Activated CD4-positive, alpha-beta memory T cell treated with anti-CD3 and anti-CD28 coated beads, Interleukin-2, amount 10 ng/mL, durations not matched to agents 7 days and 5 days (primary cell): ENCODE measurements at regions not wholly inside any gene's neighbourhood (a gene's known extent, or its start where the extent isn't known, plus 50 kb on each side); places are given as distances from the start of the nearest gene placed in this dataset.
"Not testable (repeated sequence)": the region's sequence is repeated elsewhere in the genome, so short reads cannot be mapped to it uniquely, and the experiment has no call there.

Experiments
- CTCF ChIA-PET: fragments of 350-600 bp; sonication (Branson Sonifier 250); formaldehyde crosslinking; loops from one replicate; lab custom pipeline; 2021; ENCODE audit warnings: antibody characterized with exemption, inconsistent platforms; lab: Charles Lee
- POLR2A ChIA-PET: fragments of 350-600 bp; sonication (Branson Sonifier 250); formaldehyde crosslinking; loops from one replicate; lab custom pipeline; 2021; ENCODE audit warnings: antibody characterized with exemption; lab: Charles Lee
- DNase-seq: peaks from one replicate; pipeline ENCODE4 v3.0.0-alpha.2; 2020
- H3K27ac Mint-ChIP-seq: one replicate; pipeline ENCODE4 v1.8.0; 2021; ENCODE audit warnings: mild to moderate bottlenecking, mixed read lengths
- H3K27me3 Mint-ChIP-seq: one replicate; pipeline ENCODE4 v1.8.0; 2021; ENCODE audit warnings: mixed read lengths
- H3K36me3 Mint-ChIP-seq: one replicate; pipeline ENCODE4 v1.8.0; 2021; ENCODE audit warnings: low read depth, mixed read lengths
- H3K4me1 Mint-ChIP-seq: one replicate; pipeline ENCODE4 v1.8.0; 2021; ENCODE audit warnings: mixed read lengths
- H3K4me3 Mint-ChIP-seq: one replicate; pipeline ENCODE4 v1.8.0; 2021; ENCODE audit warnings: mild to moderate bottlenecking, mixed read lengths
- H3K9me3 Mint-ChIP-seq: one replicate; pipeline ENCODE4 v1.8.0; 2021; ENCODE audit warnings: mixed read lengths

DNA sequence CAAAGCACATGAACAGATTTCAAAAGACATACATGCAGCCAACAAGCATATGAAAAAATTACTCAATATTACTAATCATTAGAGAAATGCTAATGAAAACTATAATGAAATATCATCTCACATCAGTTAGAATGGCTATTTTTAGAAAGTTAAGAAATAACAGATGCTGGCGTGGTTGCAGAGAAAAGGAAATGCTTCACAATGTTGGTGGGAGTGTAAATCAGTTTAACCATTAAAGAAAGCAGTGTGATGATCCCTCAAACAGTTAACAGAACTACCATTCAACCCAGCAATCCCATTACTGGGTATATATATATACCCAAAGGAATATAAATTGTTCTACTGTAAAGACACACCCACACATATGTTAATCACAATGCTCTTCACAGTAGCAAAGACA is 117.7 kb upstream of the SETBP1 start:
- Mint-ChIP-seq H3K27me3 (peaks cover 6% of the 10 kb centered on the region), H3K36me3 (no peaks in the 10 kb centered on the region), H3K4me3 (no peak overlapping the region), H3K4me1 (no peaks in the 10 kb centered on the region), H3K9me3 (no peaks in the 10 kb centered on the region), H3K27ac (no peak overlapping the region)
- no peak for DNase-seq
- POLR2A ChIA-PET, result no interaction called here
- CTCF ChIA-PET, result no interaction called here

DNA sequence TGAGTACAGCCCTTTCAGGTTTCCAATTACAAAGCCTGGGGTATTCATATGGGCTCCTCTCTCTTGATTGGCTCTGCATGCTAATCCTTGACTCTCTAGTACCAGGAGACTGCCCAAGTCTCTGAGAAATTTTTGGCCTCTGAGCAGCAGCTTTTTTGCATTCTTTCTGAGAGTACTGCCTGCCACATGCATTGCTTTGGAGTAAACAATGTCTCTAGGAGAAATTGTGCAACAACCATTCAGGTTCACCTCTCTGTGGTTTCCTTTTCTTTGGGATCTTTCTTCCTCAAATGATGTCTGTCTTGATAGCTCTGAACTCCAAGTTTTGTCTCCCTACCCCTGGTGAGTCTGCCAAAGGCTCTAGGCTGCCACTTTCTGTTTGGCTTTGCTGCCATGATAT is 115.8 kb upstream of the SETBP1 start:
- no peaks in the 10 kb centered on the region for H3K36me3 Mint-ChIP-seq
- DNase-seq, result no peak
- H3K27me3 Mint-ChIP-seq, result peaks cover 6% of the 10 kb centered on the region

DNA sequence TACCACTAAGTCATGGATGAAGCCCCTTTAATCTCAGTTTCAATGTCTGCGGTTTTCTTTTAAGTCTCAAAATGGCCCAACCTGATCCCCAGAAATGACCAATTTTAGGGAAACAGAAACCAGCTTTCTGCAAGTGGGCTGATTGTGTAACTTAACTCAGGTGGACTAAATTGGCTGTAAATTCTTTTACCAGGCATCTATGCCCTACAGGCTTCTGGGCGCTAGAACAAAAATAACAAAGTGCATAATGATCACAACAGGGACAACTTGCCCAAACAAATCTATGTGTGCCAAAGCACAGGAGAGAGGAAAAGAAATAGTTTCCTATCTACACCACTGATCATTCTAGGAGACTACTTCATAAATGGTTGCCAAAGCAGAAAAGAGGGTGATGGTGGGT is 112.3 kb upstream of the SETBP1 start:
- Mint-ChIP-seq H3K4me3 (no peak overlapping the region), H3K27me3 (peaks cover 4% of the 10 kb centered on the region), H3K36me3 (no peaks in the 10 kb centered on the region), H3K27ac (no peak overlapping the region), H3K4me1 (no peaks in the 10 kb centered on the region), H3K9me3 (no peaks in the 10 kb centered on the region)
- CTCF ChIA-PET, result no interaction called here
- POLR2A ChIA-PET, result no interaction called here
- DNase-seq, result no peak

More for the DNA sequence above, 115.8 kb upstream of the SETBP1 start:
- H3K9me3 Mint-ChIP-seq, result no peaks in the 10 kb centered on the region
- no peaks in the 10 kb centered on the region for H3K4me1 Mint-ChIP-seq
- no peak overlapping the region for H3K27ac Mint-ChIP-seq
- ChIA-PET POLR2A (no interaction called here), CTCF (no interaction called here)
- no peak overlapping the region for H3K4me3 Mint-ChIP-seq

DNA sequence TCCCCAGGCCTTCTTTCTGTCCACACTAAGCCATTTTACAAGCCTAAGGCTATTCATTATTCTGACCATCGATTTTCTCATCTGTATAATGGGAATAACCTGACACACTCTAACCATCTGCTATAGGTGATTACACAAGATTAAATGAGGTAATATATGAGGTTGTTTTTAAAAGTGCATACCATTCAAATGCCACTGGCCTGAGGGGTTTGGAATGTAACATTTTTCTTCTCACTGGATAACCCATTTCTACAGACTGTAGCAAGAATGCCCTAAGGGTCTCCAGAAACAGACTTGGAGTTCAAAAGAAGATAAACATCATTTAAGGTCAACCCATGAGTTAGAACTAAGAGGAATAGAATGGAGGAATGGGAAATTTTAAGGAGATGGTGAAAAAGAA is 111.7 kb upstream of the SETBP1 start:
- H3K27me3 Mint-ChIP-seq, result peaks cover 3% of the 10 kb centered on the region
- ChIA-PET CTCF (interaction anchor here (2.2 kb wide), 1 partner anchor 10 kb away, joined by 6 read pairs; no protein-coding TSS in a partner anchor), POLR2A (no interaction called here)
- H3K9me3 Mint-ChIP-seq, result no peaks in the 10 kb centered on the region
- no peaks in the 10 kb centered on the region for H3K4me1 Mint-ChIP-seq
- H3K27ac Mint-ChIP-seq, result no peak overlapping the region
- no peaks in the 10 kb centered on the region for H3K36me3 Mint-ChIP-seq
- no peak overlapping the region for H3K4me3 Mint-ChIP-seq
- DNase-seq, result no peak

DNA sequence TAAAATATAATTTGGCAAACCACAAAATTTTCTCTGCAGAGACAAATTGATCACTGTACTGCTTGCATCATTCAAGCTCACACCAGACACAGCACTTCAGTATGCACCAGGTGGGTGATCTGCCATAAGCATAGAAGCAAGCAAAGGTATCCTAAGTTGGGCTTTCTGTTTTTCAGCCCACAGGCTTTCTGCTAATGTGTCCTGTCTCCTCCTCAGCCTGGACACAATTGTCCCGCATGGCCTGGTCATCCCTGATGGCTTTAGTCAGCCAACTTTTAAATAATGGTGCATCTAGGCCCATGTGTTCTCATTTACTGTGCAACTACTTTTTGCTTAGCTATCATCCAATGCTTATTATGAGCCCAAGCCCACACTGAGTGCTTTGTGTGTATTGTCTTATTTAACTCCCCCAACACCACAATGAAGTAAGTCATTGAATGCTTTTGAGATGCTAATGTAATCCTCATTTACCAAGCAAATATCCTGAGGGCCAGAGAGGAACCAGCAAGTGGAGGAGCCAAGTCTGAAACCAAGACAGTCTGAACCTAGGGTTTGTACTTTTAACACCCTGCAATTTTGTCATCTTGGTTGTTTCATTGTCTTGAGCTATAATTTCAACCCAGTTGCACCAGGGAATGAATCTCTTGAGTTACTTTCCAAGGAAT is 111.2 kb upstream of the SETBP1 start:
- Mint-ChIP-seq H3K27me3 (peaks cover 3% of the 10 kb centered on the region), H3K36me3 (no peaks in the 10 kb centered on the region), H3K9me3 (no peaks in the 10 kb centered on the region), H3K4me1 (no peaks in the 10 kb centered on the region), H3K27ac (no peak overlapping the region), H3K4me3 (no peak overlapping the region)
- DNase-seq, result no peak
- ChIA-PET CTCF (interaction anchor here (2.2 kb wide), 1 partner anchor 10 kb away, joined by 6 read pairs; no protein-coding TSS in a partner anchor), POLR2A (no interaction called here)

DNA sequence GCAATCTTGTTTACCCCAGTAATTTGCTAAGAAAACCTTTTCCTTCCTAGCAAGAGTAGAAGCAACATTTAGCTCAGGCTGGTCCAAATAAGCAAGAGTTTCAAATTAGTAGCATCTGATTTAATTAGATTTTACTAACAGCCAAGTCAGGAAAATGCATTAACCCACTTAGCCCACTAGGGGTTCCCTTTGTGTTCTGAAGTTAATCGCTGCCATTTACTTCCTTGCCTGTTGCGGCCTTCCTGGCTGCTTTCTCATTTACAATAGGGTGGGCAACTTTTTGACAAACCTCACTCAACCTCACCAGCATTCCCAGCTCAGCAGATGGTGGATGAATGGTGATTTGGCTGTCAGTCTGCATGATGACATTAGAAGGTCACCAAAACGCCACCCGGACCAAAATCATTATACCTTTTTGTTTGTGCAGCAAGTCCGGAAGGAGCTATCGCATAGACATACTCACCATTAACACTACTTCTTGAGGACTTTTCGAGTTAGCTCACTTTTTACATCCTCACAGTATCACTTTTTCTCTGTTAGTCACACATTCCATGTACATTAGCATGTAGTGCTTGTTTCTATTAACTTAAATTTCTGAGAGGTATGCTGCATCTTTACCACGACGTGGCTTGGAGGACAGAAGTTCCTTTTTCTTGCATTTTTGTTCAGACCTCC is 101.5 kb upstream of the SETBP1 start:
- no peak overlapping the region for H3K4me3 Mint-ChIP-seq
- POLR2A ChIA-PET, result no interaction called here
- H3K9me3 Mint-ChIP-seq, result no peaks in the 10 kb centered on the region
- no peaks in the 10 kb centered on the region for H3K4me1 Mint-ChIP-seq
- no peaks in the 10 kb centered on the region for H3K36me3 Mint-ChIP-seq
- H3K27ac Mint-ChIP-seq, result no peak overlapping the region
- peaks cover 3% of the 10 kb centered on the region for H3K27me3 Mint-ChIP-seq
- no peak for DNase-seq
- CTCF ChIA-PET, result interaction anchor here (0.8 to 2.3 kb wide), 5 partner anchors 9 to 625 kb away, joined by 3 to 6 read pairs (median 3); no protein-coding TSS in a partner anchor

DNA sequence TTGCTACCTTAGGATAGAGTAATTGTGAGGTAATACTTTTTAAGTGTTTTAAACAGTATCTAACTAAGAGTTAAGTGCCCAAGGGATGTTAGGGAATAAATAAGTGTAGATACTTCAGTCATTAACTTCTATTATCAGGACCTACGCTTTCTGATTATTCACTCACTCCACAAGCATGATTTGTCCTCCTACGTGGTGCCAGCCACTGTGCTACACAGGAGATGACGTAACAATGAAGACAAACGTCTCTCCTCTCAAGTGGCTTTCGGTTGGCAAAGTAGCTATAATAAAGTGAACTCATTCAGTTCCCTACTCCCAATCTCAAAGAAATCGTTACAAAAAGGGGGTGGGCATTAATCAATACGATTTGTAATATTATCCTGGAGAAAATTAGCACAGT is 100.9 kb upstream of the SETBP1 start:
- no peak for DNase-seq
- Mint-ChIP-seq H3K27me3 (peaks cover 8% of the 10 kb centered on the region), H3K4me1 (no peaks in the 10 kb centered on the region), H3K36me3 (no peaks in the 10 kb centered on the region), H3K4me3 (no peak overlapping the region), H3K9me3 (no peaks in the 10 kb centered on the region), H3K27ac (no peak overlapping the region)
- CTCF ChIA-PET, result interaction anchor here (1.2 to 2.3 kb wide), 3 partner anchors 10 to 68 kb away, joined by 3 to 6 read pairs (median 4); no protein-coding TSS in a partner anchor
- POLR2A ChIA-PET, result no interaction called here

DNA sequence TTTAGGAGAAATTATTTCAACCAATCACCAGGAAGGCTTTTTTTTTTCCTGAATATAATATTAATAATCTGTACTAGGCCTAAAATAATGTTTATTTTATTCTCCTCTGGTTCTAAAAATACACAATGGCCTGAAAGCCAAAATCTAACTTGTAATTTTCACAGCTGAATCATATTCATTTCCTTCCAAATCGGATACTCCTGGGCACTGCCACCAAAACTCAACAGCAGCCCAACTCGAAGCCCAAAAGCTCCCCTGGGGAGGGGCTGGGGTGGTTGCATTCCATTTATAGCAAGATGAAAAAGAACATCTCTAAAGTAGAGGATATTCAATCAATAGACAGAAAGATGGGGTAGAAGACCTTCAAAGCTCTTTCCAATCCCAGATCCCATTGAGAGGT is 100.5 kb upstream of the SETBP1 start:
- Mint-ChIP-seq H3K27ac (no peak overlapping the region), H3K36me3 (no peaks in the 10 kb centered on the region), H3K27me3 (peaks cover 8% of the 10 kb centered on the region), H3K9me3 (no peaks in the 10 kb centered on the region), H3K4me1 (no peaks in the 10 kb centered on the region), H3K4me3 (no peak overlapping the region)
- DNase-seq, result no peak
- ChIA-PET POLR2A (no interaction called here), CTCF (interaction anchor here (1.6 to 2.3 kb wide), 2 partner anchors 10 to 67 kb away, joined by 4 to 6 read pairs; no protein-coding TSS in a partner anchor)

DNA sequence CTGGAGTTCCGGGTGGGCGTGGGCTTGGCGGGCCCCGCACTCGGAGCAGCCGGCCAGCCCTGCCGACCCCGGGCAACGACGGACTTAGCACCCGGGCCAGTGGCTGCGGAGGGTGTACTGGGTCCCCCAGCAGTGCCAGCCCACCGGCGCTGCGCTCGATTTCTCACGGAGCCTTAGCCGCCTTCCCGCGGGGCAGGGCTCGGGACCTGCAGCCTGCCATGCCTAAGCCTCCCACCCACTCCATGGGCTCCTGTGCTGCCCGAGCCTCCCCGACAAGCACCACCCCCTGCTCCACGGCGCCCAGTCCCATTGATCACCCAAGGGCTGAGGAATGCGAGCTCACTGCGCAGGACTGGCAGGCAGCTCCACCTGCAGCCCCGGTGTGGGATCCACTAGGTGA is 99.9 kb upstream of the SETBP1 start:
- CTCF ChIA-PET, H3K4me3 Mint-ChIP-seq, H3K9me3 Mint-ChIP-seq, H3K27me3 Mint-ChIP-seq, H3K27ac Mint-ChIP-seq, POLR2A ChIA-PET, H3K36me3 Mint-ChIP-seq, DNase-seq, H3K4me1 Mint-ChIP-seq: not testable (repeated sequence)

DNA sequence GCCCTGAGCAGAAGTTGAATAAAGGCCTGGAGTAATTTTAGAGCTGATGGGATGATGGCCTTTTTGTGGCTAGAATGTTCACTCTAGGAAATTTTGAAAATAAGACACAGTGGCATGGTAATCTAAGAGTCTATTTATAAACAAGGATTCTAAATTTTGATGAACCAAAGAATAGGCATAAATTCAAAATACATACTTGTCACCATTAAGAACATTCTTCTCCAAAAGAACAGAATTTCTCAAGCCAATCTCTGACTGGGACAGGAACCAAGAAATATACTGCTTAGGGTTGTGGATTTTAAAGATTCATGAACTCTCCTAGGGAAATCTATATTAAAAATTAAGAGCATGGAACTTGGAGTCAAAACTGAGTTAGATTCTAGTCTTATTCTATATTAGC is 98.2 kb upstream of the SETBP1 start:
- H3K4me1 Mint-ChIP-seq, result no peaks in the 10 kb centered on the region
- POLR2A ChIA-PET, result no interaction called here
- no peak overlapping the region for H3K4me3 Mint-ChIP-seq
- no peaks in the 10 kb centered on the region for H3K36me3 Mint-ChIP-seq
- H3K27me3 Mint-ChIP-seq, result peaks cover 13% of the 10 kb centered on the region
- no peak overlapping the region for H3K27ac Mint-ChIP-seq
- H3K9me3 Mint-ChIP-seq, result no peaks in the 10 kb centered on the region
- CTCF ChIA-PET, result no interaction called here
- no peak for DNase-seq

DNA sequence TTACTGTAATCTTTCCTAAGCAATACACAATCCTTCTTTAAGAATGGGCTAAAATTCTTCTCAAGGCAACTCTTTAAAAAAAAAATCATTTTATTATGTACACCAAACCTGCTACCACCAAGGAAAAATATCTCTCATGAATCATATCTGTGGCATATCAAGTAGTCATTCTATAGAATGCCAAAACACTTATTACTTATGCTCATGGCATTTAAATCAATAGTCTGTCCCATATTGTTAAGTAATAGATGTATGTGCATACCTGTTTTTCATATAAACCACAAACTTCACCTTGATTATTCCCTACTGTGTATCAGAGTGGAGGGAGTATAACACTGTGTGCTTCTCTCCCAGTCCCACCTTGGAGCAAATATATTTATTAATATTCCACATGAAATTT is 95.8 kb upstream of the SETBP1 start:
- CTCF ChIA-PET, result no interaction called here

DNA sequence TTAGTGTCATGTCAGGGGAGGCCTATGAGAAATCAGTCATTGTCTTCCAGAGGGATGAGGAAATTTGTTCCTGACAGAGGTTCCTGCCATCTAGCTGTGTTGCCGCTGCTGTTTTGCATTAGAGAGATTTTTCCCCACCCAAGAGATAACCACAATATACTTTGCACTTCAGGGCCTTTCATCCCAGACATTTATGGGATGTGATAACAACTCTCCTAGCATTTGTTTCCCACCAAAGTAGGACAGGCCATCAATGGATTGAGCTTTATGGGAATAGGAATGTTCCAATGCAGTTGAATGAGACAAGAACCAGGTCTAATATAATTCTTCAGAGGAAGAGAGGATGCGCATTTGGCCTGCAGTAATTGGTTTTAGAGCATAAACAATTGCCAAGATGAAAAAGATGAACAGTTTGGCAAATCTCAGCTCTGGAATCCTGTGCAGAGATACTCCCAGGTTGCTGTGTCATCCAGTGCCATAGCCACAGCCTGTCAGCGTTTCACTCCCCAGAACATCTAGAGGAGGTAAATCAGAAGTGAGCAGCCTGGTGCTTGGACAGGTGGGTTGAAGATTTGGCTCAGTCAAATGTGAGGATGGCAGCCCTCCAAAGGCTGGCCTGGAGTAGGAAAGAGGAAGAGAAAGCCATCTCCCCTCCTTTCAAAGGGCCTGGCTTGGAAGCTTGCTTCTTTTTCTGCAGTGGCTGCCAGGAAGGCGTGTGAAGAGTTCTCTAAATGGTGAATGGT is 93.7 kb upstream of the SETBP1 start:
- POLR2A ChIA-PET, result no interaction called here
- CTCF ChIA-PET, result no interaction called here

More for the DNA sequence above, 95.8 kb upstream of the SETBP1 start:
- Mint-ChIP-seq H3K4me1 (no peaks in the 10 kb centered on the region), H3K27ac (no peak overlapping the region), H3K9me3 (no peaks in the 10 kb centered on the region), H3K4me3 (no peak overlapping the region), H3K27me3 (peaks cover 17% of the 10 kb centered on the region), H3K36me3 (no peaks in the 10 kb centered on the region)
- POLR2A ChIA-PET, result no interaction called here
- DNase-seq, result no peak

DNA sequence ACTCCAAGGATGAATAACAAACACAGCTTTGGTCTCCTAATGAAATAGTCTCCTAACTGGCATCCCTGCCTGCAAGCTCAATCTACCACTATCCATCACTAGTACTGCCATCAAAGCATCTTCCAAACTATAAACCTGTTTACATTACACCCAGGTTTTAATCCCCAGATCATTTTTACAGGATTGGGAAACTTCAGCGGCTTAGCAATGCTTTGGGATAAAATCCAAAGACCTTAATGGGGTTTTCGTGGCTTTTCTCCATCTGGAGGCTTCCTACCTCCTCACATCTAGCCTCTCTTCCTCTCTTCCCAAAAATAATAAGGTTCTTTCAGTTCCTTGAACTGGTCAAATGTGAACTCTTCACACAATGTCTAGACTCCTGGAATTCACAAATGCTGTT is 92.2 kb upstream of the SETBP1 start:
- H3K4me3 Mint-ChIP-seq, result no peak overlapping the region
- H3K36me3 Mint-ChIP-seq, result no peaks in the 10 kb centered on the region
- peaks cover 18% of the 10 kb centered on the region for H3K27me3 Mint-ChIP-seq
- H3K27ac Mint-ChIP-seq, result no peak overlapping the region
- ChIA-PET POLR2A (no interaction called here), CTCF (no interaction called here)
- no peaks in the 10 kb centered on the region for H3K9me3 Mint-ChIP-seq
- no peak for DNase-seq
- no peaks in the 10 kb centered on the region for H3K4me1 Mint-ChIP-seq

More for the DNA sequence above, 93.7 kb upstream of the SETBP1 start:
- DNase-seq, result no peak
- H3K36me3 Mint-ChIP-seq, result no peaks in the 10 kb centered on the region
- no peaks in the 10 kb centered on the region for H3K4me1 Mint-ChIP-seq
- H3K27me3 Mint-ChIP-seq, result peaks cover 19% of the 10 kb centered on the region
- no peak overlapping the region for H3K4me3 Mint-ChIP-seq
- no peak overlapping the region for H3K27ac Mint-ChIP-seq
- no peaks in the 10 kb centered on the region for H3K9me3 Mint-ChIP-seq
